Loucy (cell line): ENCODE measurements at regions not wholly inside any gene's neighbourhood (a gene's known extent, or its start where the extent isn't known, plus 50 kb on each side); places are given as distances from the start of the nearest gene placed in this dataset.

Experiments used
- EZH2phosphoT487 ChIP-seq: fragments of 200-600 bp; IDR thresholded peaks from 2 replicates; pipeline ENCODE4 v1.6.1; 2018; ENCODE audit warnings: antibody characterized with exemption, mild to moderate bottlenecking, moderate library complexity, borderline replicate concordance
- TF ChIP-seq, protein P1 (sequence below): fragments of 200-600 bp; sonication (generic); conservative IDR thresholded peaks from 2 replicates; pipeline ENCODE4 v1.5.1; 2014; ENCODE audit warnings: mild to moderate bottlenecking, antibody characterized with exemption, low read length

DNA sequence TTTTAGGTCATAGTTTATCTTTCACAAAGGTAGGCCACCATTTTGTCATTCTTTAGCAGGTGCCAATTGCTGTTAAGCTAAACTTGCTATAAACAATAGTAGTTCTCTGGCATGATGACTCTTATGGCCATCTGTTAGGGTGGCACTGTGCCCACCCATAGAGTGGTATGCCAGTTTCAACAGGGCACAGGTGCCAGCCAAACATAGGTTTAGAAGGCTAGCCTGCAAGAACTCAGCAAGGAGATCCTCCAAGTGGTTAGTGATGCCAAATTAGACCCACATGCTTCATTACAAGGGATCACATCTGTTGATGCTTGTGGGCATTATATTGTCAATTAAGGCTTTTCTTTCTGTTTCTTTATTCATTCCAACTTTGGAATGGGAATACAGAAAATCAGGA is 204.5 kb downstream of the FMR1NB start:
- TF ChIP-seq EZH2phosphoT487 = no peak
- TF ChIP-seq, protein P1, sequence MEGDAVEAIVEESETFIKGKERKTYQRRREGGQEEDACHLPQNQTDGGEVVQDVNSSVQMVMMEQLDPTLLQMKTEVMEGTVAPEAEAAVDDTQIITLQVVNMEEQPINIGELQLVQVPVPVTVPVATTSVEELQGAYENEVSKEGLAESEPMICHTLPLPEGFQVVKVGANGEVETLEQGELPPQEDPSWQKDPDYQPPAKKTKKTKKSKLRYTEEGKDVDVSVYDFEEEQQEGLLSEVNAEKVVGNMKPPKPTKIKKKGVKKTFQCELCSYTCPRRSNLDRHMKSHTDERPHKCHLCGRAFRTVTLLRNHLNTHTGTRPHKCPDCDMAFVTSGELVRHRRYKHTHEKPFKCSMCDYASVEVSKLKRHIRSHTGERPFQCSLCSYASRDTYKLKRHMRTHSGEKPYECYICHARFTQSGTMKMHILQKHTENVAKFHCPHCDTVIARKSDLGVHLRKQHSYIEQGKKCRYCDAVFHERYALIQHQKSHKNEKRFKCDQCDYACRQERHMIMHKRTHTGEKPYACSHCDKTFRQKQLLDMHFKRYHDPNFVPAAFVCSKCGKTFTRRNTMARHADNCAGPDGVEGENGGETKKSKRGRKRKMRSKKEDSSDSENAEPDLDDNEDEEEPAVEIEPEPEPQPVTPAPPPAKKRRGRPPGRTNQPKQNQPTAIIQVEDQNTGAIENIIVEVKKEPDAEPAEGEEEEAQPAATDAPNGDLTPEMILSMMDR = no peak
